HEK293 (cell line): ENCODE measurements at regions not wholly inside any gene's neighbourhood (a gene's known extent, or its start where the extent isn't known, plus 50 kb on each side); places are given as distances from the start of the nearest gene placed in this dataset.

Experiments
- CTCF ChIA-PET: fragments of 350-600 bp; formaldehyde crosslinking; extraction: SDS; loops from one replicate; lab custom pipeline; 2021; ENCODE audit warnings: antibody characterized with exemption; lab: Yijun Ruan, JAX
- POLR2A ChIA-PET: fragments of 300-600 bp; formaldehyde crosslinking; extraction: SDS; loops from one replicate; lab custom pipeline; 2020; ENCODE audit warnings: antibody characterized with exemption, inconsistent platforms; lab: Yijun Ruan, JAX
- H3K27ac ChIP-seq: fragments of 200-500 bp; sonication (Bioruptor generic); 2 replicates; pipeline ENCODE4 v1.5.1; 2014; ENCODE audit warnings: low read depth, low read length, control low read depth, inconsistent platforms; ENCODE audit errors: extremely low read depth
- H3K36me3 ChIP-seq, 2 experiments: fragments of 200-500 bp in 1 of 2; sonication (Bioruptor generic) in 1 of 2; 1 replicate in 1 of 2; 2 replicates in 1 of 2; pipeline ENCODE4 v1.5.1; 2014 to 2017; ENCODE audit warnings: inconsistent platforms in 2 of 2, low read length in 2 of 2; ENCODE audit not compliant: control insufficient read depth in 2 of 2, insufficient read depth in 1 of 2
- H3K4me1 ChIP-seq: fragments of 200-500 bp; sonication (Bioruptor generic); 2 replicates; pipeline ENCODE4 v1.5.1; 2014; ENCODE audit warnings: mild to moderate bottlenecking, low read length, inconsistent platforms; ENCODE audit not compliant: control insufficient read depth, insufficient read depth
- H3K4me3 ChIP-seq: 2 replicates; pipeline ENCODE4 v1.5.1; 2011; ENCODE audit warnings: low read depth, mild to moderate bottlenecking, control low read depth, low read length, moderate library complexity
- H3K9me3 ChIP-seq: fragments of 200-500 bp; sonication (Bioruptor generic); 2 replicates; pipeline ENCODE4 v1.5.1; 2014; ENCODE audit warnings: low read depth, low read length, inconsistent platforms; ENCODE audit not compliant: control insufficient read depth, insufficient read depth
- AEBP2 ChIP-seq: fragments of 450-650 bp; formaldehyde crosslinking; IDR thresholded peaks from 2 replicates; pipeline ENCODE4 v1.5.1; 2016; ENCODE audit warnings: missing biosample characterization, missing genetic modification characterization, borderline replicate concordance
- GLI4 ChIP-seq: fragments of 450-650 bp; formaldehyde crosslinking; IDR thresholded peaks from 2 replicates; pipeline ENCODE4 v1.5.1; 2016; ENCODE audit warnings: missing biosample characterization, missing genetic modification characterization
- HOXD13 ChIP-seq: sonication (generic); formaldehyde crosslinking; IDR thresholded peaks from 2 replicates; pipeline ENCODE4 v1.8.0; 2022; ENCODE audit warnings: missing genetic modification reagents, borderline replicate concordance
- KLF1 ChIP-seq: fragments of 450-650 bp; formaldehyde crosslinking; IDR thresholded peaks from 2 replicates; pipeline ENCODE4 v1.5.1; 2016; ENCODE audit warnings: missing biosample characterization, missing genetic modification characterization
- OSR2 ChIP-seq: fragments of 450-650 bp; formaldehyde crosslinking; IDR thresholded peaks from 2 replicates; pipeline ENCODE4 v1.5.1; 2016; ENCODE audit warnings: missing biosample characterization, missing genetic modification characterization
- SALL2 ChIP-seq: fragments of 450-650 bp; formaldehyde crosslinking; IDR thresholded peaks from 2 replicates; pipeline ENCODE4 v1.5.0; 2017; ENCODE audit warnings: missing biosample characterization, mild to moderate bottlenecking, missing genetic modification characterization, borderline replicate concordance
- ZBTB11 ChIP-seq: fragments of 450-650 bp; formaldehyde crosslinking; conservative IDR thresholded peaks from 2 replicates; pipeline ENCODE4 v1.5.1; 2016; ENCODE audit warnings: low read depth, missing biosample characterization, missing genetic modification characterization
- ZBTB20 ChIP-seq: fragments of 450-650 bp; formaldehyde crosslinking; IDR thresholded peaks from 2 replicates; pipeline ENCODE4 v1.5.1; 2016; ENCODE audit warnings: missing biosample characterization, missing genetic modification characterization
- ZBTB49 ChIP-seq: fragments of 450-650 bp; formaldehyde crosslinking; IDR thresholded peaks from 2 replicates; pipeline ENCODE4 v1.5.1; 2016; ENCODE audit warnings: missing biosample characterization, missing genetic modification characterization, low read depth
- ZFP41 ChIP-seq: fragments of 450-650 bp; formaldehyde crosslinking; IDR thresholded peaks from 2 replicates; pipeline ENCODE4 v1.5.1; 2016; ENCODE audit warnings: missing biosample characterization, missing genetic modification characterization, borderline replicate concordance
- ZNF114 ChIP-seq: fragments of 450-650 bp; formaldehyde crosslinking; IDR thresholded peaks from 2 replicates; pipeline ENCODE4 v1.5.0; 2017; ENCODE audit warnings: missing biosample characterization, missing genetic modification characterization
- ZNF19 ChIP-seq: fragments of 450-650 bp; formaldehyde crosslinking; IDR thresholded peaks from 2 replicates; pipeline ENCODE4; 2016; ENCODE audit warnings: missing biosample characterization, missing genetic modification characterization, low read depth
- ZNF202 ChIP-seq: fragments of 450-650 bp; formaldehyde crosslinking; IDR thresholded peaks from 2 replicates; pipeline ENCODE4 v1.5.1; 2016; ENCODE audit warnings: missing biosample characterization, missing genetic modification characterization, borderline replicate concordance
- ZNF24 ChIP-seq: fragments of 450-650 bp; formaldehyde crosslinking; IDR thresholded peaks from 2 replicates; pipeline ENCODE4 v1.5.1; 2016; ENCODE audit warnings: missing biosample characterization, missing genetic modification characterization
- ZNF311 ChIP-seq: fragments of 450-650 bp; formaldehyde crosslinking; IDR thresholded peaks from 2 replicates; pipeline ENCODE4 v1.5.1; 2017; ENCODE audit warnings: missing biosample characterization, missing genetic modification characterization, borderline replicate concordance
- ZNF366 ChIP-seq: fragments of 450-650 bp; formaldehyde crosslinking; conservative IDR thresholded peaks from 2 replicates; pipeline ENCODE4 v1.5.1; 2016; ENCODE audit warnings: missing biosample characterization, missing genetic modification characterization
- ZNF48 ChIP-seq: fragments of 450-650 bp; formaldehyde crosslinking; IDR thresholded peaks from 2 replicates; pipeline ENCODE4 v1.5.1; 2016; ENCODE audit warnings: missing biosample characterization, missing genetic modification characterization
- ZNF645 ChIP-seq: fragments of 450-650 bp; formaldehyde crosslinking; IDR thresholded peaks from 2 replicates; pipeline ENCODE4; 2016; ENCODE audit warnings: missing biosample characterization, missing genetic modification characterization
- ZNF830 ChIP-seq: fragments of 450-650 bp; IDR thresholded peaks from 2 replicates; pipeline ENCODE4 v1.5.0; 2018; ENCODE audit warnings: missing biosample characterization, missing genetic modification characterization, low read depth, mild to moderate bottlenecking, moderate library complexity
- TF ChIP-seq, protein P1 (sequence below): fragments of 450-650 bp; formaldehyde crosslinking; IDR thresholded peaks from 2 replicates; pipeline ENCODE4 v1.5.1; 2016; ENCODE audit warnings: missing biosample characterization, missing genetic modification characterization, low read depth
- TF ChIP-seq, protein P2 (sequence below): fragments of 450-650 bp; formaldehyde crosslinking; IDR thresholded peaks from 2 replicates; pipeline ENCODE4 v1.5.1; 2016; ENCODE audit warnings: missing biosample characterization, missing genetic modification characterization
- TF ChIP-seq, protein P3 (sequence below): fragments of 450-650 bp; formaldehyde crosslinking; IDR thresholded peaks from 2 replicates; pipeline ENCODE4 v1.5.1; 2016; ENCODE audit warnings: missing biosample characterization, missing genetic modification characterization

DNA sequence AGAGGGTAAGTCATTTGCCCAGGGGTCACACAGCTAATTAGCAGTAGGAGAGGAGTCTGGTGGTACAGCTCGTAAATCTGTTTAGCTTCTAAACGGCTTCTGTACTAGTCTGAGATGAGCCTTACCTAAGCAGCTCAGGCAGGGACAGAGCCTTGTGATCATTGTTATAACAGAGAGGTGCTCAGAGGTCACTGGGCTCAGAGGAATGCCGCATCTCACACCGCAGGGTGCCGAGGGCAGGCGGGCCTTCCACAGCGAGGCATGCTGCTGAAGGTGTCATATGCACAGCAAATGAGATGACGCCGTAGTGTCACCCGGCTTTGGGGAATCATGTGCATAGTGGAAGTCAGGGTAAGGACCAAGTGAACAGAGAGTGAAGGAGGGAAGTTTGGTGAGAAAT, 305.2 kb upstream of the FMN2 start (continued):
- TF ChIP-seq ZNF366 (tag by site-specific recombination) (no peak), ZNF830 (tag by site-specific recombination) (no peak), ZNF645 (no peak), ZBTB49 (no peak), ZNF114 (no peak), ZNF48 (no peak), ZNF24 (tag by site-specific recombination) (no peak)
- TF ChIP-seq, protein P1, sequence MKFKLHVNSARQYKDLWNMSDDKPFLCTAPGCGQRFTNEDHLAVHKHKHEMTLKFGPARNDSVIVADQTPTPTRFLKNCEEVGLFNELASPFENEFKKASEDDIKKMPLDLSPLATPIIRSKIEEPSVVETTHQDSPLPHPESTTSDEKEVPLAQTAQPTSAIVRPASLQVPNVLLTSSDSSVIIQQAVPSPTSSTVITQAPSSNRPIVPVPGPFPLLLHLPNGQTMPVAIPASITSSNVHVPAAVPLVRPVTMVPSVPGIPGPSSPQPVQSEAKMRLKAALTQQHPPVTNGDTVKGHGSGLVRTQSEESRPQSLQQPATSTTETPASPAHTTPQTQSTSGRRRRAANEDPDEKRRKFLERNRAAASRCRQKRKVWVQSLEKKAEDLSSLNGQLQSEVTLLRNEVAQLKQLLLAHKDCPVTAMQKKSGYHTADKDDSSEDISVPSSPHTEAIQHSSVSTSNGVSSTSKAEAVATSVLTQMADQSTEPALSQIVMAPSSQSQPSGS (tag by site-specific recombination): no peak

GRCh38 chr1:239792157-239792556, 299.5 kb upstream of the FMN2 start:
- Histone ChIP-seq H3K4me3 (no peak overlapping the region), H3K9me3 (no peaks in the 10 kb centered on the region), H3K27ac (no peak overlapping the region), H3K4me1 (no peaks in the 10 kb centered on the region), H3K36me3 (no peaks in the 10 kb centered on the region)
- TF ChIP-seq OSR2 (tag by site-specific recombination): no peak
- TF ChIP-seq GLI4: no peak
- no peak for TF ChIP-seq KLF1
- TF ChIP-seq, protein P2, sequence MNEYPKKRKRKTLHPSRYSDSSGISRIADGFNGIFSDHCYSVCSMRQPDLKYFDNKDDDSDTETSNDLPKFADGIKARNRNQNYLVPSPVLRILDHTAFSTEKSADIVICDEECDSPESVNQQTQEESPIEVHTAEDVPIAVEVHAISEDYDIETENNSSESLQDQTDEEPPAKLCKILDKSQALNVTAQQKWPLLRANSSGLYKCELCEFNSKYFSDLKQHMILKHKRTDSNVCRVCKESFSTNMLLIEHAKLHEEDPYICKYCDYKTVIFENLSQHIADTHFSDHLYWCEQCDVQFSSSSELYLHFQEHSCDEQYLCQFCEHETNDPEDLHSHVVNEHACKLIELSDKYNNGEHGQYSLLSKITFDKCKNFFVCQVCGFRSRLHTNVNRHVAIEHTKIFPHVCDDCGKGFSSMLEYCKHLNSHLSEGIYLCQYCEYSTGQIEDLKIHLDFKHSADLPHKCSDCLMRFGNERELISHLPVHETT (tag by site-specific recombination): no peak
- TF ChIP-seq ZFP41 (tag by site-specific recombination): no peak
- no peak for TF ChIP-seq ZBTB20
- TF ChIP-seq ZNF19: no peak
- TF ChIP-seq HOXD13 (CRISPR knock-in tag): no peak
- TF ChIP-seq ZNF311 (tag by site-specific recombination): no peak
- no peak for TF ChIP-seq ZBTB11 (tag by site-specific recombination)
- TF ChIP-seq, protein P3, sequence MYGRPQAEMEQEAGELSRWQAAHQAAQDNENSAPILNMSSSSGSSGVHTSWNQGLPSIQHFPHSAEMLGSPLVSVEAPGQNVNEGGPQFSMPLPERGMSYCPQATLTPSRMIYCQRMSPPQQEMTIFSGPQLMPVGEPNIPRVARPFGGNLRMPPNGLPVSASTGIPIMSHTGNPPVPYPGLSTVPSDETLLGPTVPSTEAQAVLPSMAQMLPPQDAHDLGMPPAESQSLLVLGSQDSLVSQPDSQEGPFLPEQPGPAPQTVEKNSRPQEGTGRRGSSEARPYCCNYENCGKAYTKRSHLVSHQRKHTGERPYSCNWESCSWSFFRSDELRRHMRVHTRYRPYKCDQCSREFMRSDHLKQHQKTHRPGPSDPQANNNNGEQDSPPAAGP (tag by site-specific recombination): no peak
- TF ChIP-seq SALL2 (tag by site-specific recombination): no peak
- no peak for TF ChIP-seq AEBP2 (tag by site-specific recombination)
- no peak for TF ChIP-seq ZNF202 (tag by site-specific recombination)
- ChIA-PET POLR2A (no interaction called here), CTCF (no interaction called here)
